Coronary artery (tissue), 2 donors: ENCODE measurements at regions not wholly inside any gene's neighbourhood (a gene's known extent, or its start where the extent isn't known, plus 50 kb on each side); places are given as distances from the start of the nearest gene placed in this dataset.

Experiments
- DNase-seq: peaks from one replicate; pipeline ENCODE4 v3.0.0-alpha.2; 2017; ENCODE audit warnings: low spot score
- H3K27ac ChIP-seq, 2 donors: fragments of 200-600 bp; sonication (generic); one replicate each; pipeline ENCODE4 v1.5.1; 2016 to 2019
- H3K4me3 ChIP-seq: fragments of 200-600 bp; sonication (generic); 2 replicates; pipeline ENCODE4 v1.5.1; 2016; ENCODE audit warnings: mild to moderate bottlenecking, moderate library complexity
- TF ChIP-seq, protein P1 (sequence below): fragments of 200-600 bp; sonication (generic); IDR thresholded peaks from one replicate; pipeline ENCODE4 v1.5.1; 2019; ENCODE audit warnings: antibody characterized with exemption

DNA sequence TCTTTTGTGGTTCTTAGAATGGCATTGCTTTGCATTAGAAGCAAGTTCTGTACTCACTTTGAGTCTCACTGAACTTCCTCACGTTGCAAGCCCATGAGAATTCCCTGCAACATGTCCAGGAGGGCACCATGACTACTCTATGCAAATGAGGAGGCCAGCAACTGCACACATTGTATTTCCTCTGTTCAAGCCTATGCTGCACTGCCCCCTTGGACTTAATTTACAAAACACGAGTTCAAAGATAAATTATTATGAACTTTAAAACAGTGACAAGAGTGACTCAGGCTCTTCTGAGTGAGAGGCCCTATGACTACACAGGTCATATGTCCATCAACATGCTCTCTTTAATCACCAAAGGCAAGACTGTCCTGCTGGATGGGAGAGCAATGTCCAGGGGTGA, 484.2 kb upstream of the ATP11B start:
- Histone ChIP-seq H3K27ac (no peak overlapping the region), H3K4me3 (no peak overlapping the region)
- TF ChIP-seq, protein P1, sequence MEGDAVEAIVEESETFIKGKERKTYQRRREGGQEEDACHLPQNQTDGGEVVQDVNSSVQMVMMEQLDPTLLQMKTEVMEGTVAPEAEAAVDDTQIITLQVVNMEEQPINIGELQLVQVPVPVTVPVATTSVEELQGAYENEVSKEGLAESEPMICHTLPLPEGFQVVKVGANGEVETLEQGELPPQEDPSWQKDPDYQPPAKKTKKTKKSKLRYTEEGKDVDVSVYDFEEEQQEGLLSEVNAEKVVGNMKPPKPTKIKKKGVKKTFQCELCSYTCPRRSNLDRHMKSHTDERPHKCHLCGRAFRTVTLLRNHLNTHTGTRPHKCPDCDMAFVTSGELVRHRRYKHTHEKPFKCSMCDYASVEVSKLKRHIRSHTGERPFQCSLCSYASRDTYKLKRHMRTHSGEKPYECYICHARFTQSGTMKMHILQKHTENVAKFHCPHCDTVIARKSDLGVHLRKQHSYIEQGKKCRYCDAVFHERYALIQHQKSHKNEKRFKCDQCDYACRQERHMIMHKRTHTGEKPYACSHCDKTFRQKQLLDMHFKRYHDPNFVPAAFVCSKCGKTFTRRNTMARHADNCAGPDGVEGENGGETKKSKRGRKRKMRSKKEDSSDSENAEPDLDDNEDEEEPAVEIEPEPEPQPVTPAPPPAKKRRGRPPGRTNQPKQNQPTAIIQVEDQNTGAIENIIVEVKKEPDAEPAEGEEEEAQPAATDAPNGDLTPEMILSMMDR, result no peak
- no peak for DNase-seq

DNA sequence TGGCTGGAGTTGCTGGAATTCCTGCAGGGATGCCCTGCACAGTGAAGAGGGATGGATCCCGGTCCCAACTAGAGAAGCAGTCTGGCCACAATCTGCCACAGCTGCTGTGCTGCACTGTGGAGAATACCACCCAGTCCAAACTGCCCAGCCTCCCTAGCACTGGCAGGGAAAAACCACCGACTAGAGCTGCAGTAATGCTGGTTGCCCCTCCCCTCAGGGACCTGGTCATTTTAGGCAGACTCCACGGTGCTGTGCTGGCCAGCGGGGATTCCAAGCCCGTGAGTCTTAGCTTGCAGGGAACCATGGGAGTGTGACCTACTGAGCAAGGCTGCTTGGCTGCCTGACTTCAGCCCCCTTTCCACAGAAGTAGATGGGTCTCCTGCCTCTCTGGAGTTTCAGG, 478.0 kb upstream of the ATP11B start:
- Histone ChIP-seq H3K4me3 (no peak overlapping the region), H3K27ac (no peak overlapping the region)
- TF ChIP-seq, protein P1, result no peak
- DNase-seq, result no peak

DNA sequence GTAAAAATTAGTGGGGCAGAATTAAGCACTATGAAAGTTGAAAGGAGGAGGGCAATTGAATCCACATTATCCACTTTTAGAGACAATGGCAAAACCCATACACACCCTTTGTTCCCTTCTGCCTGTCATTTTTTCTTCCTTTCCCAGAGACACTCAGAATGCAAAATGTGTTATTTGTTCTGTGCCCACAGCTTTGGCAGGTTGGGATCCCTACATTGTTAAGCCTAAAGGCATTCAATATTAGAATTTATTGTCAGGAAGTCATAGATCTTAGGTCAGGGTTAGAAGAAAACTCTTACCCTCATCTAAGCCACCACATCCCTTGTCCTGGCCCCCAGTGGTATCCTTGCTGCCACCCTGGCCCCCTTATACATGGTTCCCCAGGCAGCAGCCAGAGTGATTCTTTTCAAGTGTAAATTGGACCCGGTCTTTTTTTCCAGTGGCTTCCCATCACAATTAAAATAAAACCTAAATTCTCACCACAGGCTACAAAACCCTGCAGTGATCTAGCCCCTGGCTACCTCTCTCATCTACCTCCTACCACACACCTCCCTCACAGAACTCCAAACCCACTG, 470.1 kb upstream of the ATP11B start:
- TF ChIP-seq, protein P1, result no peak
- Histone ChIP-seq H3K27ac (no peak overlapping the region), H3K4me3 (no peak overlapping the region)
- DNase-seq, result no peak

DNA sequence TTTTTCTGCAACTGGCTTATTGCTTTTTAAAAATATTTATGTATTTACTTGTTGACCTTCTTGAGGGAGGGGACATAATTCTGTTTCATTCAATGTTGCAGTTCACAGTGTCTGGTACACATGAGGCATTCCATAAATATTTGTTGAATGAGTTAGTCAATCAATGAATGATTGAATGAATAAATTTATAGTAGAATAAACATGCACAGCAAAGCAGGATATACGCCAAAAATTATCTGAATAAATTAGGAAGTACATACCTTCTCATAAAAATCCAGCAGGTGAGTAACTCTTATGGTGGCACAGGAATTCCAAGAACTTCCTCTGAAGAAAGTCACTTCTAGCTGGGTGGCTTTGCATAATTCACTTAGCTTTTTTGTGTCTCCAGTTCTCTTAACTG, 469.4 kb upstream of the ATP11B start:
- TF ChIP-seq, protein P1, result no peak
- no peak for DNase-seq
- Histone ChIP-seq H3K4me3 (no peak overlapping the region), H3K27ac (no peak overlapping the region)

DNA sequence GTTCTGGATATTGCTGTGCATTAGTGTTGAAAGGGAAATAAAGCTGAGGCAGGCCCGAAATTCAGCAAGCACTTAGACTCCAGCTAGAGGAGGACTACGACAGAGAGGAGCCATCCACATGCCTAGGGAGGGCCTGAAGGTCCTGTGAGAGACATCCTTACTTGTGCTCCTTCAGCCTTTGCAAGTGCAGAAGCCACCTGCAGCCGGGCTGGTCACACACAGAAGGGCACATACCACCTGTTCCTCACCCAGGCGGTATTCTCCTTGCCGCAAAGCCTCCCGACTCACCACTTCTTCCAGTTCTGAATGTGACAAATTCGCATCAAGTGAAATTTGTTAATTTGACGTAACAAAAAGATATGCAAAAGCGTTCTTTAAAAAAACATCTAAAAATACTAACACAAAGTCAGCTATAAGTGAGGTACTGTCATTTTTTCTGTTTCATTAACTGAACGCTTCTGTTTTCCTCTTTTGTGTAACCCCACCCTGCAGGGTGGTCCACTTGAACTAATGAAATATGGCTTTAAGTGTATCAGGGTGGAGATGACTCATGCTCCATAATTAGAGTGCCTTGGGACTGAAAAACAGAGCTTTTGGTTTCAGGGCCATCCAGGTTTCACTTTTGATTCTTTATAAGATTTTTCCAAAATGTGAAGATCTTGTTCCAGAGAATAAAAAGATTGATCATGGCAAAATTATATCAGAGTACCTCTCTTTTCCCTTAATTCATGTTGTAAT, 467.9 kb upstream of the ATP11B start:
- H3K4me3 ChIP-seq, result no peak overlapping the region

DNA sequence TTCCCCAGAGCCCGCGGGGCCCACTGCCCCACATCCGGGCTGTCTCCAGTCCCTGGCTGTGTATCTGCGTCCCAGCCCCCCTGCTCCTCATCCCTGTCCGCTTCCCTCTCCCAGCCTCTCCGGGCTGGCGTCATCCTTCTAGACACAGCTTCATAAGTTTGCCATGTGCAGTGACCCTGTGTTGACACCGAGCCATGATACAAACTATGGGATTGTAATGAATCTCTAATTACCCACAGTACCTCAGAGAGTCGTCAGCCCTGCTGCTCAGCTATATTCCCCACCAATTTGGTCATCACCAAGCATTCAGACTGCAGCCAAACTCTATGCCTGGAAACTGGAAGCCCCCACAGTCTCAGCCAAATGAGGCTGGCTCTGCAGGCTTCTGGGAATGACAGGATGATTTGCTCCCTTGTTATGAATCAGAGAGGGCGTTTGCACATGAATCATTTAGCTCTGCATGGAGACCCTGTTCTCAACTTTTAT, 466.1 kb upstream of the ATP11B start:
- DNase-seq, result no peak
- no peak overlapping the region for H3K27ac ChIP-seq
- TF ChIP-seq, protein P1, result no peak
- no peak overlapping the region for H3K4me3 ChIP-seq

More for the DNA sequence above, 467.9 kb upstream of the ATP11B start:
- H3K27ac ChIP-seq, result no peak overlapping the region
- TF ChIP-seq, protein P1, result no peak
- no peak for DNase-seq

DNA sequence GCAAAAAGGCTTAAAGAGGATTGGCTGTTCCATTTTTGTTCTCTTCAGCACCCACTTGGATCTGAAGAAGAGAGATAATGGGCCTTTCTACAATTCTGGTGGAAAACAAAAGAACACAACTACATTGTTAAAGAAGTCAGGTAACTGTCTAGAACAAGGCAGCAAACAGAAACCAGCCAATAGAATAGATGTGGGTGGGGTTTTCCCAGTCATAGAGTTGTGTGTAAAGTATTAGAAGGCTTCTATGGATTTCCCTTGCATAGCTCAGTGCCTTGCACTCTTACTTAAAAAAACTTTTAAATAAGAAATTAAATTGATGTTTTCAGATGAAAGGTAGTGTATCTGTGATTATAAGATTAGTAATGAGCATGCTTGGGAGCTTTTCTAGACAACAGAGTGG, 462.7 kb upstream of the ATP11B start:
- TF ChIP-seq, protein P1, result no peak
- no peak for DNase-seq
- H3K27ac ChIP-seq, result no peak overlapping the region
- no peak overlapping the region for H3K4me3 ChIP-seq
